HFF-Myc (cell line): ENCODE measurements at regions not wholly inside any gene's neighbourhood (a gene's known extent, or its start where the extent isn't known, plus 50 kb on each side); places are given as distances from the start of the nearest gene placed in this dataset.

ENCODE experiments used
- DNase-seq: peaks from one replicate; pipeline ENCODE4 v3.0.0-alpha.2; 2011; ENCODE audit warnings: low read depth; ENCODE audit errors: extremely low read depth
- H3K4me3 ChIP-seq: replicated peaks from 2 replicates; pipeline ENCODE4 v1.5.1; 2011; ENCODE audit warnings: low read depth, mild to moderate bottlenecking, control low read depth, low read length
- CTCF ChIP-seq: IDR thresholded peaks from 2 replicates; pipeline ENCODE4 v1.5.1; 2012; ENCODE audit warnings: mild to moderate bottlenecking, low read depth, low read length, control low read depth; ENCODE audit errors: missing control alignments

GRCh38 chr2:59947209-59947608 lies 606.2 kb downstream of the BCL11A start:
- DNase-seq = no peak
- TF ChIP-seq CTCF = no peak
- H3K4me3 ChIP-seq = no peak overlapping the region

GRCh38 chr2:59939236-59939635 lies 614.2 kb downstream of the BCL11A start:
- H3K4me3 ChIP-seq = no peak overlapping the region
- no peak for TF ChIP-seq CTCF
- no peak for DNase-seq

- no peak for DNase-seq
- no peak for TF ChIP-seq CTCF
- no peak overlapping the region for H3K4me3 ChIP-seq
Observed at GRCh38 chr2:59938181-59938580, 615.3 kb downstream of the BCL11A start.

- no peak for DNase-seq
- TF ChIP-seq CTCF = no peak
- no peak overlapping the region for H3K4me3 ChIP-seq
Observed at GRCh38 chr2:59936048-59936447, 617.4 kb downstream of the BCL11A start.

- TF ChIP-seq CTCF = no peak
- H3K4me3 ChIP-seq = no peak overlapping the region
- DNase-seq = no peak
Observed at GRCh38 chr2:59935005-59935404, 618.4 kb downstream of the BCL11A start.

- DNase-seq = no peak
- TF ChIP-seq CTCF = no peak
- H3K4me3 ChIP-seq = no peak overlapping the region
Observed at GRCh38 chr2:59933948-59934347, 619.5 kb downstream of the BCL11A start.

GRCh38 chr2:59932341-59932740 lies 621.1 kb downstream of the BCL11A start:
- DNase-seq = no peak
- no peak for TF ChIP-seq CTCF
- no peak overlapping the region for H3K4me3 ChIP-seq
